Brain pericyte (primary cell): ENCODE measurements at regions not wholly inside any gene's neighbourhood (a gene's known extent, or its start where the extent isn't known, plus 50 kb on each side); places are given as distances from the start of the nearest gene placed in this dataset.

Source experiments
- DNase-seq: peaks from one replicate; pipeline ENCODE4 v3.0.0-alpha.2; 2012; ENCODE audit warnings: low read depth, low spot score

- no peak for DNase-seq
Measured at GRCh38 chr4:124505211-124505610, 207.3 kb downstream of the ANKRD50 start.

- no peak for DNase-seq
Measured at GRCh38 chr4:124509151-124509550, 203.4 kb downstream of the ANKRD50 start.

GRCh38 chr4:124514588-124514987 lies 197.9 kb downstream of the ANKRD50 start:
- no peak for DNase-seq

- DNase-seq = no peak
Measured at GRCh38 chr4:124515591-124515990, 196.9 kb downstream of the ANKRD50 start.

- DNase-seq = no peak
Measured at GRCh38 chr4:124519196-124519595, 193.3 kb downstream of the ANKRD50 start.

GRCh38 chr4:124523816-124524215 lies 188.7 kb downstream of the ANKRD50 start:
- no peak for DNase-seq

GRCh38 chr4:124525524-124525923 lies 187.0 kb downstream of the ANKRD50 start:
- DNase-seq = no peak

- peak; percentile 46 for DNase-seq
Measured at GRCh38 chr4:124526331-124526730, 186.2 kb downstream of the ANKRD50 start.

GRCh38 chr4:124526769-124527168 lies 185.8 kb downstream of the ANKRD50 start:
- no peak for DNase-seq

GRCh38 chr4:124527364-124527763 lies 185.2 kb downstream of the ANKRD50 start:
- DNase-seq = no peak

- no peak for DNase-seq
Measured at GRCh38 chr4:124529131-124529530, 183.4 kb downstream of the ANKRD50 start.

GRCh38 chr4:124530464-124531077 lies 182.0 kb downstream of the ANKRD50 start:
- DNase-seq = no peak

- no peak for DNase-seq
Measured at GRCh38 chr4:124534131-124534530, 178.4 kb downstream of the ANKRD50 start.

GRCh38 chr4:124535003-124535402 lies 177.5 kb downstream of the ANKRD50 start:
- no peak for DNase-seq

GRCh38 chr4:124536946-124537345 lies 175.6 kb downstream of the ANKRD50 start:
- DNase-seq = no peak

- no peak for DNase-seq
Measured at GRCh38 chr4:124537971-124538370, 174.6 kb downstream of the ANKRD50 start.

- DNase-seq = no peak
Measured at GRCh38 chr4:124540014-124540413, 172.5 kb downstream of the ANKRD50 start.

- no peak for DNase-seq
Measured at GRCh38 chr4:124541652-124542420, 170.7 kb downstream of the ANKRD50 start.

- DNase-seq = no peak
Measured at GRCh38 chr4:124555959-124556358, 156.6 kb downstream of the ANKRD50 start.

- peak; percentile 68 for DNase-seq
Measured at GRCh38 chr4:124564121-124564520, 148.4 kb downstream of the ANKRD50 start.

- DNase-seq = no peak
Measured at GRCh38 chr4:124565371-124565770, 147.2 kb downstream of the ANKRD50 start.

GRCh38 chr4:124566030-124566429 lies 146.5 kb downstream of the ANKRD50 start:
- DNase-seq = no peak

GRCh38 chr4:124573056-124573455 lies 139.5 kb downstream of the ANKRD50 start:
- no peak for DNase-seq
